GM12878 (cell line): ENCODE measurements at regions not wholly inside any gene's neighbourhood (a gene's known extent, or its start where the extent isn't known, plus 50 kb on each side); places are given as distances from the start of the nearest gene placed in this dataset.
"Not testable (repeated sequence)": the region's sequence is repeated elsewhere in the genome, so short reads cannot be mapped to it uniquely, and the experiment has no call there.

Source experiments
- ATAC-seq: fragments of 200-7000 bp; cut with Tn5 transposase; 3 replicates; pipeline ENCODE4 v1.9.1; 2020; ENCODE audit warnings: mild to moderate bottlenecking, moderate library complexity
- BruUV-seq: library from RNA; stranded (reverse); fragments of 400-500 nt; replicated peaks from 2 replicates; lab custom pipeline; 2021; lab: Mats Ljungman, UMichigan
- CTCF ChIA-PET: fragments of 300-600 bp; sonication (Branson Sonifier 250); formaldehyde crosslinking; extraction: SDS; loops from one replicate; lab custom pipeline; 2021; ENCODE audit warnings: inconsistent platforms; lab: Yijun Ruan, JAX
- POLR2A ChIA-PET: fragments of 350-600 bp; formaldehyde crosslinking; extraction: SDS; loops from one replicate; lab custom pipeline; 2021; ENCODE audit warnings: inconsistent platforms; lab: Charles Lee
- RAD21 ChIA-PET: fragments of 300-600 bp; sonication (Branson Sonifier 250); formaldehyde crosslinking; loops from one replicate; lab custom pipeline; 2023; ENCODE audit warnings: antibody characterized with exemption; ENCODE audit not compliant: unreplicated experiment; lab: Charles Lee
- SMC1A ChIA-PET: fragments of 300-600 bp; sonication (Branson Sonifier 250); formaldehyde crosslinking; loops from one replicate; lab custom pipeline; 2023; ENCODE audit not compliant: unreplicated experiment, uncharacterized antibody; lab: Charles Lee
- DNase-seq: peaks from one replicate; pipeline ENCODE4 v3.0.0-alpha.2; 2011; ENCODE audit warnings: low read depth, low spot score
- FAIRE-seq: peaks from 3 replicates; lab custom pipeline; 2011; peaks lifted over from hg19 to GRCh38; lab: Jason Lieb, UNC
- H2AFZ ChIP-seq: 2 replicates; pipeline ENCODE4 v1.6.0; 2011; ENCODE audit warnings: low read depth, low read length, control low read depth; ENCODE audit not compliant: control insufficient read depth
- H3K27ac ChIP-seq: 2 replicates; pipeline ENCODE4 v1.5.1; 2011; ENCODE audit warnings: control low read depth; ENCODE audit not compliant: control insufficient read depth, insufficient read depth
- H3K27me3 ChIP-seq, 2 experiments: replicated peaks in 1 of 2; 2 replicates each; pipeline versions ENCODE4 v1.6.0 to v1.6.1; 2011; ENCODE audit warnings: low read length in 1 of 2; ENCODE audit not compliant: control insufficient read depth in 2 of 2, insufficient read depth in 2 of 2
- H3K36me3 ChIP-seq, 2 experiments: 2 replicates each; pipeline ENCODE4 v1.5.1; 2011; ENCODE audit warnings: low read length in 1 of 2; ENCODE audit not compliant: control insufficient read depth in 2 of 2, insufficient read depth in 2 of 2
- H3K4me1 ChIP-seq: 2 replicates; pipeline ENCODE4 v1.6.1; 2011; ENCODE audit warnings: mild to moderate bottlenecking, low read length, moderate library complexity, mixed read lengths; ENCODE audit not compliant: control insufficient read depth, insufficient read depth
- H3K4me2 ChIP-seq: 2 replicates; pipeline ENCODE4 v1.6.0; 2011; ENCODE audit warnings: control low read depth; ENCODE audit not compliant: control insufficient read depth, insufficient read depth
- H3K4me3 ChIP-seq: fragments of 200-600 bp; sonication (generic); 2 replicates; pipeline ENCODE4 v1.5.1; 2016
- H3K79me2 ChIP-seq: 2 replicates; pipeline ENCODE4 v1.6.0; 2011; ENCODE audit warnings: low read length; ENCODE audit not compliant: control insufficient read depth, insufficient read depth
- H3K9ac ChIP-seq: 2 replicates; pipeline ENCODE4 v1.8.0; 2011; ENCODE audit warnings: low read length, control low read depth, mixed read lengths; ENCODE audit not compliant: control insufficient read depth, insufficient read depth
- H3K9me3 ChIP-seq: replicated peaks from 3 replicates; pipeline ENCODE4 v1.5.1; 2011; ENCODE audit warnings: mild to moderate bottlenecking, low read length; ENCODE audit not compliant: control insufficient read depth, insufficient read depth
- H4K20me1 ChIP-seq: 2 replicates; pipeline ENCODE4 v1.6.0; 2011; ENCODE audit not compliant: control insufficient read depth, insufficient read depth
- CTCF ChIP-seq, 3 experiments: IDR thresholded peaks in 2 of 3; conservative IDR thresholded peaks in 1 of 3; 2 replicates each; pipeline ENCODE4 v1.5.1; 2011; ENCODE audit warnings: low read depth in 3 of 3, low read length in 3 of 3, mild to moderate bottlenecking in 3 of 3, control low read depth in 2 of 3, moderate library complexity in 2 of 3, inconsistent platforms in 1 of 3, mixed read lengths in 1 of 3; ENCODE audit not compliant: control insufficient read depth in 2 of 3, insufficient read depth in 1 of 3; ENCODE audit errors: extremely low read depth in 1 of 3
- WGBS: methylation state at CpG from one replicate; pipeline ENCODE4 v1.1.6; 2016; ENCODE audit warnings: low lambda C conversion rate; ENCODE audit not compliant: insufficient replicate concordance, insufficient coverage; ENCODE audit errors: missing lambda C conversion rate; 5-methylcytosine and 5-hydroxymethylcytosine counted together
- in situ Hi-C: fragments of 300-500 bp; cut with MboI; formaldehyde crosslinking; loops from 9 replicates; pipeline ENCODE4 v1.14.3; 2018; ENCODE audit warnings: mixed read lengths
- intact Hi-C: fragments of 100-400 bp; cut with micrococcal nuclease; formaldehyde crosslinking; loops from one replicate; pipeline ENCODE4 v1.14.2; 2022; ENCODE audit not compliant: unreplicated experiment

GRCh38 chr5:112503749-112504501 lies 84.8 kb upstream of the EPB41L4A start:
- H3K36me3 ChIP-seq, H3K27me3 ChIP-seq, H3K4me2 ChIP-seq, ATAC-seq, H3K27ac ChIP-seq, H2AFZ ChIP-seq, in situ Hi-C loops, H3K9ac ChIP-seq, DNase-seq, H4K20me1 ChIP-seq, H3K9me3 ChIP-seq, H3K4me1 ChIP-seq, POLR2A ChIA-PET, H3K4me3 ChIP-seq, intact Hi-C loops, H3K79me2 ChIP-seq, BruUV-seq, FAIRE-seq: not testable (repeated sequence)
- ChIA-PET RAD21 (interaction anchor here (0.7 to 2.9 kb wide), 6 partner anchors 25 to 253 kb away, joined by 3 to 23 read pairs (median 6); no protein-coding TSS in a partner anchor), SMC1A (interaction anchor here (0.7 to 5.0 kb wide), 8 partner anchors 9 to 254 kb away, joined by 3 to 54 read pairs (median 4); no protein-coding TSS in a partner anchor), CTCF (interaction anchor here (0.5 to 7.4 kb wide), 9 partner anchors 11 to 345 kb away, joined by 3 to 85 read pairs (median 6); no protein-coding TSS in a partner anchor)
- TF ChIP-seq CTCF (IDR thresholded peaks at IDR 0.05 in 2 of 3, conservative IDR thresholded peaks at IDR 0.05 in 1 of 3; ENCODE audit: control insufficient read depth in 2 of 3, extremely low read depth in 1 of 3, insufficient read depth in 1 of 3, low read depth in 3 of 3, low read length in 3 of 3) = 0 out of 6 replicates have a peak, but pooled peaks of 1 of the 3 experiments have one; percentile 1
- 71% methylated on average over 8 of the region's 8 CpGs for WGBS

DNA sequence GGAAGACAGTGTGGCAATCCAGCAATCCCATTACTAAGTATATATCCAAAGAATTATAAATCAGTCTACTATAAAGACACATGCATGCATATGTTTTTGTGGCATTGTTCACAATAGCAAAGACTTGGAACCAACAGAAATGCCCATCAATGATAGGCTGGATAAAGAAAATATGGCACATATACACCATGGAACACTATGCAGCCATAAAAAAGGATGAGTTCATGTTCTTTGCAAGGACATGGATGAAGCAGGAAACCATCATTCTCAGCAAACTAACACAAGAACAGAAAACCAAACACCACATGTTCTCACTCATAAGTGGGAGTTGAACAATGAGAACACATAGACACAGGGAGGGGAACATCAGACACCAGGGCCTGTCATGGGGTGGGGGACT lies 90.0 kb upstream of the EPB41L4A start:
- H3K27me3 ChIP-seq, intact Hi-C loops, FAIRE-seq, RAD21 ChIA-PET, in situ Hi-C loops, H3K27ac ChIP-seq, H3K4me1 ChIP-seq, ATAC-seq, POLR2A ChIA-PET, DNase-seq, H2AFZ ChIP-seq, H3K36me3 ChIP-seq, H3K4me2 ChIP-seq, BruUV-seq, H3K79me2 ChIP-seq, H3K9me3 ChIP-seq, H4K20me1 ChIP-seq, H3K9ac ChIP-seq, H3K4me3 ChIP-seq: not testable (repeated sequence)
- ChIA-PET CTCF (interaction anchor here (2.7 kb wide), 1 partner anchor 20 kb away, joined by 13 read pairs; no protein-coding TSS in a partner anchor), SMC1A (interaction anchor here (1.3 to 2.4 kb wide), 3 partner anchors 12 to 20 kb away, joined by 4 to 8 read pairs (median 8); no protein-coding TSS in a partner anchor)
